NCI-H1092 treated with DMSO at 0.1 percent for 48 hours (cell line): ENCODE measurements at regions not wholly inside any gene's neighbourhood (a gene's known extent, or its start where the extent isn't known, plus 50 kb on each side); places are given as distances from the start of the nearest gene placed in this dataset.
"Not testable (repeated sequence)": the region's sequence is repeated elsewhere in the genome, so short reads cannot be mapped to it uniquely, and the experiment has no call there.

ENCODE experiments used
- DNase-seq: peaks from one replicate; lab custom pipeline; 2025; lab: John Stamatoyannopoulos, UW

DNA sequence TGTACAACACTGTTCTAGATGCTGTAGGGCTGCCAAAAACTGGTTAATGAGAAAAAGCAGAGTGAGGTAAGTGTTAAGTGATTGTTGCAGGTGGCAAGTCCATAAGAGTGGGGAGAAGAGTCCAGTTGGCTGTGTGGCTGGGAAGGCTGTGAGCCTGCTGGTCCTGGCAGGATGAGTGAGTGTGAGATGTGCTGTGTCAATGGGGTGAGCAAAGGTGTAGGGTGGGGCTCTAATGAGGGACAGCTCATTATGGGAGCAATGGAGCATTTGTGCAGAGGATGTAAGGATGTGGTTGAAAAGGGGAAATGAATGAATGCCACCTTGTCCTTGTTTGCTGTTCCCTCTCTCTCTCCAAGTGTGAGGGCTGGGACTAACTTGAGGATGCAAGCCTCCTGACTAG lies 145.3 kb upstream of the ROPN1 start:
- peak; percentile 53 for DNase-seq

DNA sequence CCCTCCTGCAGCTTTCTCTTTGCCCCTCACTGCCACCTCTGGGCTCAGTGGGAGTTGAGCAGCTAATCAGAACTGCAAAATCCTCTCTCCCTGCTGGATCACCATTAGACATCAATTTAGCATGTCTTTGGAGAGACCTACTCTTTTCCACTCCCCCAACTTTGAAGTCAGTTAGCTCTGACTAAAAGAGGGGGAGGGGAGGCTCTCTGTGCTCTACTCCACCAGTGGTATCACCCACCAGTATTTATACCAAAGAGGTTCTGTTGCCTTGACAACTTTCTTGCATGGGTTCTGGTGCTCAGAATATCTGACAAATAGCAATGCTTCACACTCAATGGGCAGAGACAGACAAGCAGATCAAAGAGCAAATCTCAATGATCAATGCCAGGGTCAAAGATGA lies 146.2 kb upstream of the ROPN1 start:
- no peak for DNase-seq

- DNase-seq = no peak
These were observed 148.8 kb upstream of the ROPN1 start for GRCh38 chr3:124140746-124141145.

DNA sequence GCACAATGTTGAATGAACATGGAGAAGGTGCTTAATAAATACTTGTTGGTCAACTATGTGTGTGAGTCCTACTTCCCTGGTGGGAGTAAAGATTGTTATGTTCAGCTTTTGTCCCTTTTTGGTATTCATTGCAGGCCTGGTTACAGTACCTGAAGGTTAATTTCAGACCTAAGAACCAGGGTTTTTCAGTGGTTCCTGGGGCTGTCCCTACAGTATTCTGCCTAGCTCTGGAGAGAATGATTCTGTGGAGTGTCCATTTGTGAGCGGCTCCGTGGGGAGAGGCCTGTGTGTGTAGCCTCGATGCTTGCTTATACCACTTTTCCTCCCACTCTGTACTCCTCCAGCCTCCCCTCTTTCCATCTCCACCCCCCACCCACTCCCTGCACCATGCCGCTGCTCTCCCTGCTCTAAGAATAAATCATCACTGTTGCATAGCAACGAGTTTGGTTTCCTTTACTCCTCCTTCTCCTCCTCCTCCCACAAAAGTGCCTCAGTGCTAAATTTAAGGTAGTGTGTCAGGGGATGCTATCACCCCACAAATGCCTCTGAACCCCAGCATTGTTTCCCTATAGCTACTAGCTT lies 150.6 kb upstream of the ROPN1 start:
- no peak for DNase-seq

DNA sequence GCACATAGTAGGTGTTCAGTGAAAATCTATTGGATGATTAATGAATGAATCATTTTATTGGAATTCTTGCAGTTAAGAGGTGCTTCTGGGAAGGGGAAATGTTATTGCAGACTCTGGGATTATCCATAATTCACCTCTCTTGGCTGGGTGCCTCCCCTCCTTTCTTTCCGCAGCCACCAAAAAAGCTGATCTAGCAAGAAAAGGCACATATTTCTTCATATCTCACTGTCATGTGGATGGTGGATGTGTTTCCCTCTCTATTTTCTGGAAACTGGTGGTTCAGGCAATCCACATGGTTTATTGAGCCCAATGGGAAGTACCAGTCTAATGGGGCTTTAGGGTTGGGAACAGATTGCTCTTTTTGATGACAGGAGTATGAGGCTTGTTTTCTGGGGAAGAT lies 151.1 kb upstream of the ROPN1 start:
- no peak for DNase-seq

DNA sequence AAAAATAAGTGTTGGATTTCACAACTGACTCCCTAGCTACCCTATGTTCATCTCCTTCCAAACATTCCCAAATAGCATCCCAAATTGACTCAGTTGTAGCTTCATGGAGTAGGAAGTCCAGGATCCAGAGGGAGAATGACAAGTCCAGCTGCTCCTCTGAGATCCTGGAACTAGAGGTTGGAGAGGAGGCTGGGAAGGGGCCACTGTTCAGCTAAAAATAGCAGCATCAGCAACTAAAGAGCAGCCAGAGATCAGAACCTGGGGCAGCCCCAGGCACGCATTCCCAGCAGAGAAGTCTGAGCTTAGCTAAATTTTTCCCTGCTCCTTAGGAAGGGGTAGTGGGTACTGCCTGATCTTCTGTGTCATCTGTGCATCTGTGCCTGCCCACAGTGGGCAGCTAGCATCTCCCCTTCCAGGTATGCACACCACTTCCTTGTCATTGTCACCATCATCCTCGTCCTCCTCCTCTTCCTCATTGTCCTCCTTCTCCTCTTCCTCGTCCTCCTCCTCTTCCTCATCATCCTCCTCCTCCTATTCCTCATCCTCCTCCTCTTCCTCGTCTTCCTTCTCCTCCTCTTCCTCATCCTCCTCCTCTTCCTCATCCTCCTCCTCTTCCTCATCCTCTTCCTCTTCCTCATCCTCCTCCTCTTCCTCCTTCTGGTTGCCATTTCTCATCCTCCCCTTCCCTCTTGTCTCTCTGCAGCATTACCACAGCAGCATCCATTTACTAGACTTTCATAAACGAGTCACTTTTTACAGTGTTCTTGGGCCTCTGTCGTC lies 152.3 kb upstream of the ROPN1 start:
- no peak for DNase-seq

GRCh38 chr3:124147429-124147828 lies 155.5 kb upstream of the ROPN1 start:
- DNase-seq = no peak

DNA sequence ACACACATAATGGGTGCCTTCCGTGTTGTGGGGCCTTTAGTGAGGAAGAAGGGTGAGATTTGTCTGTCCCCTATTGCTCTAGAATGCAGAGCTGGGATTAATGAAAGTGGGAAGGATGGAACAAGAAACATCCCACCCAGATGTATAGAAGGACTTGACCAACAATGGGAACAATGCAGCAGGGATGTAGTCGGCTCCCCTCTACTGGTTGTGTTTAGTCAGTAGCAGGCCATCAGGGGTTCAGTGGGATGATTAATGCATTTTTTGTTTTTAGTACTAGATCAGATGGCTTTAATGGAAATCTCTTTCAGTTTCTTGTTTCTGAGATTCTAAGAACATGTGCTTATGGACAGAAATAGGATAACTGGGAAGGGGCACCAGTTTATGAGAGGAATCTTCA lies 156.0 kb upstream of the ROPN1 start:
- DNase-seq = no peak

DNA sequence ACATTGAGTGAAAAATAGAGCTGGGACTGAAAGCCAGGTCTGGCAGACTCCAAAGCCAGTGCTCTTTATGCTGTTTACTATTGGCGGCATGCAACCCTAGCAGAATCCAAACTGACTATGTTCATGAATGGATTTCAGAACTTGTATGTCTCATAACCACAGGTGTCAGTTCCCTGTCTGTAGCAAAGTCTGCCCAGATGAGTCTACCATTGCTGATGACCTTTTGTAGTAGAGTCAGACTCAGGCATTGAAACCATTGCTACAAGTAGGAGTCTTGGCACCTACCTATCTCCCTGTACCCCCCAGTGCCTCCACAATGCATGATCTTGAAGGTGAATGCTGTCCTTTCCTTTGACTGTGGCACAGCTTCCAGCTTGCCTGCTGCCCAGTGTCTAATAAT lies 157.2 kb upstream of the ROPN1 start:
- DNase-seq = no peak

DNA sequence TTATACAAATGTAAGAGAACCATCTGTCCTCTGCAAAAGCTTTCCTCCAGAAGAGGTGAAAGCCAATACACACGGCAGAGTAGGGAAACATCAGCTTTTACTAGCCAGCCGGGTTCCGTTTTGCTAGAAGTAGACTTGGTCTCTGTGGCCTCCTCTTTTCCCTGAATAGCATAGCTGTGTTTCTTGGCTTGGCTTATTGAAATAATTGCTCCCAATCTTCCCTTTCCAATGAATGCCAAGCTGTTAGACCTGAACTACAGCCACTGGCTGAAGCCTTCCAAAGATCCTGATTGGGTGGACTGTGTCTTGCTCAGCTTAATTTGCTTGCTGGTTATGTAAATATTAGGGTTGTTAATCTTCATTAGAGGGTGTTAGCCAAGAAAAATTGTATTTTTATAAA lies 157.8 kb upstream of the ROPN1 start:
- peak; percentile 60 for DNase-seq

DNA sequence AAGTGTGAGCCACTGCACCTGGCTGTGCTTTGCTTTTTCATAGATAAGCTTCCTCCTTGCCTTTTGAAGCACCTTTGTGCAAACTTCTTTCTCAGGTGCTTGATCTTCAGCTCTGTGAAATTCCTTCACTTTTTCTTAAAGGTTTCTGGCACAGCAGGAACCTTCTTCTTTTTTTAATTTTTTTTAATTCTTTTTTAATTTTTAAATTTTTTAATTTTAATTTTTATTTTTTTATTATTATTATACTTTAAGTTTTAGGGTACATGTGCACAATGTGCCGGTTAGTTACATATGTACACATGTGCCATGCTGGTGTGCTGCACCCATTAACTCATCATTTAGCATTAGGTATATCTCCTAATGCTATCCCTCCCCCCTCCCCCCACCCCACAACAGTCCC lies 161.0 kb upstream of the ROPN1 start:
- DNase-seq = not testable (repeated sequence)

DNA sequence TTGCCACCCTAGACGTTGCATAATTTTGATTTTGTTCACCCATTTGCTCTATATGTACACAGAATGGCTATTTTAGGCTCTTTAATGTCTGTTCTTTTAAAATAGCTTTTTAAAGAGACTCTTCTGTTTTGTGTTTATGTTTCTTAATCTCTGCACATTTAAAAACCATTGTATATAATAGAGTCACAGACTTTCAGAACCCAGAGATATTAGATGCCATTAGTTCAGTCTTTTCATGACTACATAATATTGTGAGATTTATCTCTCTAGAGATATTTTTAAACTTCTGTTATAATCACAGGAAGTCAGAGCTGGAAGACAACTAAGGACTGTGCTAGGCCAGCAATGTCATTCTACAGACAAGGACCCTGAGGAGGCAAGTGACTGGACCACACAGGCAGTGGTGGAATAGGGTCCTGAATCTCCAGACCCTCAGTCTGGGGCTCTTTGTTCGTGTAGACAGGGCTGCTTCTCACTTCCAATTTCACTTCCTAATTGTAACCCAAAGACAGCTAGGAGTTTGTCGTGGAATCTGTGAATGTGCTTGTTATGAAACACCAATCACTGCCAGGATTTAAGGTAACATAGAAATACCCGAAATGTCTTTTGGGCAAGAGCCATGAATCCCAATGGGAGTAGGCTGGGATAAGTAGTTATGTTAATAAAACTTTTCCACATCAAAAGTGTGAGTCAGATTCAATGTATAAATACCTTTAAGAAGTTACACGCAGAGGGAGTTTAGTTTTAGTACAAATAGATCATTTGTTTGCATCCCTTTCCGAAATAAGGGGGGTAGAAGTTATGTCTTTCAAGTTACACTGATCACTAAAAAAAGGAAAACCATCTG lies 165.2 kb upstream of the ROPN1 start:
- no peak for DNase-seq

GRCh38 chr3:124157748-124158147 lies 165.8 kb upstream of the ROPN1 start:
- DNase-seq = no peak

GRCh38 chr3:124158168-124158881 lies 166.4 kb upstream of the ROPN1 start:
- no peak for DNase-seq

DNA sequence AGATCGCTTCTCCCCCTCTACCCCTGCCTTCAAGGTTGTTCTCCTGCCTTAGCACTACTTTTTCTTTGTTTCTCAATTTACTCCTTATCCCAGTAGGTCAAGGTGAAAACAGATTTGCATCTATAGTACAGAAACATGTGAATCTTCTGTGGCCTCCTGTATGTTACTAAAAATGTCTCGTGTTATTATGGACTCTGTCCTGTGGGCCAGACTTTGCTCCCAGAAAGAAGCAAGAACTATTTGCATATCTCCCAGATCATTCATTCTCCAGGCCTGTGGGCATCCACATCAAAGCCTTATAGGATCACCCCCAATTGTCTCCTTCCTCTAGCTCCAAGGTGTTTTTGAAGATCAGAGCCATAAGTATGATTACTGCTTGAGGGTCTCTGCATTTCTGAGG lies 169.5 kb upstream of the ROPN1 start:
- no peak for DNase-seq

DNA sequence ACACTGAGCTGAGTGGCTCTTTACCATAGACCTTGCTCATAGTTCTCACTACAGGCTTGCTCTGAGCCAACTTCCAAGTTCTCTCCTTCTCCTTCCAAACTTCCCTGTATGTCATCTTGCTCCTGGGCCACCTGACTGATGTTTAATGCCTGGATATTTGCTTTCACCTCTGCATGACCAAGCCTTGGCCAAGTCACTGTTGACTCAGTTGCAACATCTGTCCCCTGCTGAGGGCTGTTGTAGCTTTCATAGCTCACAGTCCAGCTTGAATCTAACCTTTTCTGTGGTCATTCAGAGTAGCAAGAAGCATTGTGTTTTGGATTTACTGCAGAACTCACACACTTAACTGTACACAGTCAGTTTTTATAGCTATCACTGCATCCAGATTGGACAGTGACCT lies 171.8 kb upstream of the ROPN1 start:
- DNase-seq = no peak

DNA sequence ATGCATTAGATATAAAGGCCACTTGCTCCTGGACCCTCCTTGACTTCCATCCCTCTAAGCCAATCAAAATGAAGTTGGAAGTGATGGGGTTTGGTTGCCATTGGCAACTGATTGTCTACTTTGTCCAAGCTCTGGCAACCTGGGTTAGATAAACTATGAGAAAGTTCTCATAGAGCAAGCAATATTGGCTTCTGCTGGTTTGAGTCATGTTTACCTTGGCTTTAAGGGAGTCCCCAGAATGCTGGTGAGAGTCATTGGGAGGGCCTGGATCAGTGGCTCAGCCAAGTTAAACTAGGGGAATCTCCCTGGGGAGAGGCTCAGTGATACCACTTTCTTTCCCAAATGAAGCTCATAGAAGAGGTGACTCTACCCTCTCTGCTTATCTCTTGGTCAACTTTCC lies 176.3 kb upstream of the ROPN1 start:
- DNase-seq = no peak

- no peak for DNase-seq
These were observed 180.4 kb upstream of the ROPN1 start for GRCh38 chr3:124172283-124172682.

- DNase-seq = no peak
These were observed 180.9 kb upstream of the ROPN1 start for GRCh38 chr3:124172816-124173215.

GRCh38 chr3:124174476-124174875 lies 182.6 kb upstream of the ROPN1 start:
- DNase-seq = peak; percentile 98

DNA sequence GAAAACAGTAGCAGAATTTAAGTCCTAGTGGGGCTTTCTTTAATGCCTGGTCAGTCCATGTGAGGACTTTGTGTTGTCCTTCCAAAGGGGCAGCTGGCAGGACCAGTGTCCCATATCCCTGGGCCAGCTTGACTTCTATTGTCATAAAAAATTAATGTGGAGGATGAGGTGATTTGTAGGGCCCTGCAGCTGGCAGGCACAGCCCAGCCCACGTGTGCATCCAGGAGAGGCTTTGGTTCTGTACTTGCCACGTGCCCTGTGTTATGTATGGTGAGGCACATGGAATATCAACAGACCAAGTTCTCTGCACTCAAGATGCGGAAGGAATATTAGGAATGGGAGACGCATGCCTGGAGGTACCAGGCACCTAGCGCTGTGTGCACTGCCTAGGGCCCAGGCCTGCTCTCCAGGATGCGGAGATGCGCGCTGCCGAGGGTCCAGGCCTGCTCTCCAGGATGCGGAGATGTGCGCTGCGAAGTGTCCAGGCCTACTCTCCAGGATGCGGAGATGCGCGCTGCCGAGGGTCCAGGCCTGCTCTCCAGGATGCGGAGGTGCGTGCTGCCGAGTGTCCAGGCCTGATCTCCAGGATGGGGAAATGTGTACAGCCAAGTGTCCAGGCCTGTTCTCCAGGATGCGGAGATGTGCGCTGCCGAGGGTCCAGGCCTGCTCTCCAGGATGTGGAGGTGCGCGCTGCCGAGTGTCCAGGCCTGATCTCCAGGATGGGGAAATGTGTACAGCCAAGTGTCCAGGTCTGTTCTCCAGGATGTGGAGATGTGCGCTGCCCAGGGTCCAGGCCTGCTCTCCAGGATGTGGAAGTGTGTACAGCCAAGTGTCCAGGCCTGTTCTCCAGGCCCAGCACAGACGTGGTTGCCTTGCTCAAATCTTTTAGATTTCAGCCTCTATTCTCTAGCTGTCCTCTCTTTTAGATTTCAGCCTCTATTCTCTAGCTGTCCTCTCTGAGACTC lies 183.3 kb upstream of the ROPN1 start:
- peak; percentile 91 for DNase-seq
